ENCODE measurements at regions not wholly inside any gene's neighbourhood (a gene's known extent, or its start where the extent isn't known, plus 50 kb on each side); places are given as distances from the start of the nearest gene placed in this dataset.
"Not testable (repeated sequence)": the region's sequence is repeated elsewhere in the genome, so short reads cannot be mapped to it uniquely, and the experiment has no call there.

GRCh38 chr3:107915706-107916105 is 175.1 kb downstream of the CD47 start:
- ChIA-PET CTCF (no interaction called here), POLR2A (no interaction called here)
- Histone ChIP-seq H3K27ac (ENCODE audit: low read depth, low read length) (no peak overlapping the region), H3K9me3 (ENCODE audit: control insufficient read depth in 2 of 3, low read length in 3 of 3) (no peaks in the 10 kb centered on the region), H3K36me3 (ENCODE audit: control insufficient read depth in 2 of 3, insufficient read depth in 3 of 3, low read length in 3 of 3) (no peaks in the 10 kb centered on the region), H3K4me3 (ENCODE audit: low read length) (no peak overlapping the region), H3K4me1 (ENCODE audit: control insufficient read depth in 2 of 2, insufficient read depth in 2 of 2, low read length in 2 of 2) (peaks cover 0 to 6% of the 10 kb centered on the region in 2 donors), H3K27me3 (ENCODE audit: control insufficient read depth in 2 of 2, insufficient read depth in 2 of 2, low read length in 2 of 2) (no peaks in the 10 kb centered on the region)
- Mint-ChIP-seq H3K9me3 (no peaks in the 10 kb centered on the region), H3K27me3 (peaks cover 20 to 26% (median 22%) of the 10 kb centered on the region in 5 donors), H3K4me3 (no peak overlapping the region), H3K4me1 (peaks cover under 1 to 8% (median 7%) of the 10 kb centered on the region in 7 donors), H3K27ac (no peak overlapping the region), H3K36me3 (peaks cover 0 to 5% (median 0%) of the 10 kb centered on the region in 5 donors)
- intact Hi-C loops (cut with micrococcal nuclease) = no loop called here
- DNase-seq (no peak), ATAC-seq (no peak)

- ATAC-seq = no peak
- no peak overlapping the region for H3K27ac ChIP-seq (ENCODE audit: low read depth, low read length)
- no peak overlapping the region for H3K4me3 ChIP-seq (ENCODE audit: low read length)
- no peak for DNase-seq
- H3K9me3 Mint-ChIP-seq = no peaks in the 10 kb centered on the region
- H3K4me1 ChIP-seq (ENCODE audit: control insufficient read depth in 2 of 2, insufficient read depth in 2 of 2, low read length in 2 of 2) = peaks cover 0 to 6% of the 10 kb centered on the region in 2 donors
- no peak overlapping the region for H3K4me3 Mint-ChIP-seq
- intact Hi-C loops (cut with micrococcal nuclease) = no loop called here
- H3K27ac Mint-ChIP-seq = no peak overlapping the region
- H3K36me3 Mint-ChIP-seq = peaks cover 0 to 5% (median 0%) of the 10 kb centered on the region in 5 donors
- no peaks in the 10 kb centered on the region for H3K9me3 ChIP-seq (ENCODE audit: control insufficient read depth in 2 of 3, low read length in 3 of 3)
- peaks cover 4 to 13% (median 11%) of the 10 kb centered on the region in 7 donors for H3K4me1 Mint-ChIP-seq
- ChIA-PET CTCF (no interaction called here), POLR2A (no interaction called here)
- peaks cover 16 to 24% (median 19%) of the 10 kb centered on the region in 5 donors for H3K27me3 Mint-ChIP-seq
- no peaks in the 10 kb centered on the region for H3K36me3 ChIP-seq (ENCODE audit: control insufficient read depth in 2 of 3, insufficient read depth in 3 of 3, low read length in 3 of 3)
- no peaks in the 10 kb centered on the region for H3K27me3 ChIP-seq (ENCODE audit: control insufficient read depth in 2 of 2, insufficient read depth in 2 of 2, low read length in 2 of 2)
Observed at GRCh38 chr3:107913701-107914100, 177.1 kb downstream of the CD47 start.

- Mint-ChIP-seq H3K4me3 (no peak overlapping the region), H3K27ac (peak overlapping the region in 1 of 9 donors; percentile 56), H3K27me3 (peaks cover 2 to 14% (median 8%) of the 10 kb centered on the region in 5 donors), H3K9me3 (no peaks in the 10 kb centered on the region), H3K36me3 (no peaks in the 10 kb centered on the region), H3K4me1 (peaks cover 4 to 13% (median 11%) of the 10 kb centered on the region in 7 donors)
- Histone ChIP-seq H3K9me3 (ENCODE audit: control insufficient read depth in 2 of 3, low read length in 3 of 3) (no peaks in the 10 kb centered on the region), H3K4me3 (ENCODE audit: low read length) (no peak overlapping the region), H3K36me3 (ENCODE audit: control insufficient read depth in 2 of 3, insufficient read depth in 3 of 3, low read length in 3 of 3) (no peaks in the 10 kb centered on the region), H3K27me3 (ENCODE audit: control insufficient read depth in 2 of 2, insufficient read depth in 2 of 2, low read length in 2 of 2) (no peaks in the 10 kb centered on the region), H3K4me1 (ENCODE audit: control insufficient read depth in 2 of 2, insufficient read depth in 2 of 2, low read length in 2 of 2) (peaks cover 0 to 6% of the 10 kb centered on the region in 2 donors), H3K27ac (ENCODE audit: low read depth, low read length) (no peak overlapping the region)
- ATAC-seq = no peak
- intact Hi-C loops (cut with micrococcal nuclease) = no loop called here
- ChIA-PET CTCF (interaction anchor here (1.1 kb wide), 1 partner anchor 16 kb away, joined by 3 read pairs; no protein-coding TSS in a partner anchor), POLR2A (no interaction called here)
- DNase-seq = no peak
Observed at GRCh38 chr3:107911337-107912000, 179.4 kb downstream of the CD47 start.

- Histone ChIP-seq H3K4me3 (ENCODE audit: low read length) (no peak overlapping the region), H3K27ac (ENCODE audit: low read depth, low read length) (no peak overlapping the region), H3K9me3 (ENCODE audit: control insufficient read depth in 2 of 3, low read length in 3 of 3) (no peaks in the 10 kb centered on the region), H3K36me3 (ENCODE audit: control insufficient read depth in 2 of 3, insufficient read depth in 3 of 3, low read length in 3 of 3) (no peaks in the 10 kb centered on the region), H3K4me1 (ENCODE audit: control insufficient read depth in 2 of 2, insufficient read depth in 2 of 2, low read length in 2 of 2) (peaks cover 0 to 6% of the 10 kb centered on the region in 2 donors), H3K27me3 (ENCODE audit: control insufficient read depth in 2 of 2, insufficient read depth in 2 of 2, low read length in 2 of 2) (no peaks in the 10 kb centered on the region)
- peaks cover 0 to 14% (median 5%) of the 10 kb centered on the region in 5 donors for H3K27me3 Mint-ChIP-seq
- intact Hi-C loops (cut with micrococcal nuclease) = no loop called here
- H3K4me1 Mint-ChIP-seq = peaks cover 4 to 13% (median 11%) of the 10 kb centered on the region in 7 donors
- DNase-seq = peak in 3 of 9 donors; percentile 1 to 22 (median 13)
- H3K4me3 Mint-ChIP-seq = no peak overlapping the region
- peak; percentile 38 for ATAC-seq
- peak overlapping the region in 2 of 9 donors; percentile 43 to 56 for H3K27ac Mint-ChIP-seq
- H3K36me3 Mint-ChIP-seq = no peaks in the 10 kb centered on the region
- ChIA-PET CTCF (interaction anchor here (1.1 kb wide), 1 partner anchor 17 kb away, joined by 3 read pairs; no protein-coding TSS in a partner anchor), POLR2A (no interaction called here)
- no peaks in the 10 kb centered on the region for H3K9me3 Mint-ChIP-seq
Observed at GRCh38 chr3:107910713-107911259, 180.0 kb downstream of the CD47 start.

- H3K36me3 ChIP-seq (ENCODE audit: control insufficient read depth in 2 of 3, insufficient read depth in 3 of 3, low read length in 3 of 3); H3K9me3 ChIP-seq (ENCODE audit: control insufficient read depth in 2 of 3, low read length in 3 of 3); H3K4me1 ChIP-seq (ENCODE audit: control insufficient read depth in 2 of 2, insufficient read depth in 2 of 2, low read length in 2 of 2); H3K27ac ChIP-seq (ENCODE audit: low read depth, low read length); POLR2A ChIA-PET; H3K4me3 ChIP-seq (ENCODE audit: low read length); H3K9me3 Mint-ChIP-seq; intact Hi-C loops (cut with micrococcal nuclease); H3K27ac Mint-ChIP-seq; H3K27me3 ChIP-seq (ENCODE audit: control insufficient read depth in 2 of 2, insufficient read depth in 2 of 2, low read length in 2 of 2); CTCF ChIA-PET; ATAC-seq; H3K27me3 Mint-ChIP-seq; DNase-seq; H3K36me3 Mint-ChIP-seq; H3K4me3 Mint-ChIP-seq: not testable (repeated sequence)
- peaks cover 4 to 13% (median 11%) of the 10 kb centered on the region in 7 donors for H3K4me1 Mint-ChIP-seq
Observed at GRCh38 chr3:107909583-107909982, 181.2 kb downstream of the CD47 start.

- no peaks in the 10 kb centered on the region for H3K9me3 Mint-ChIP-seq
- DNase-seq = no peak
- H3K4me1 Mint-ChIP-seq = peaks cover 4 to 13% (median 11%) of the 10 kb centered on the region in 7 donors
- H3K27ac ChIP-seq (ENCODE audit: low read depth, low read length) = no peak overlapping the region
- no peaks in the 10 kb centered on the region for H3K36me3 Mint-ChIP-seq
- intact Hi-C loops (cut with micrococcal nuclease) = no loop called here
- no peaks in the 10 kb centered on the region for H3K27me3 ChIP-seq (ENCODE audit: control insufficient read depth in 2 of 2, insufficient read depth in 2 of 2, low read length in 2 of 2)
- H3K4me1 ChIP-seq (ENCODE audit: control insufficient read depth in 2 of 2, insufficient read depth in 2 of 2, low read length in 2 of 2) = peaks cover 0 to 6% of the 10 kb centered on the region in 2 donors
- H3K27ac Mint-ChIP-seq = no peak overlapping the region
- peaks cover 0 to 10% (median 2%) of the 10 kb centered on the region in 5 donors for H3K27me3 Mint-ChIP-seq
- no peak overlapping the region for H3K4me3 Mint-ChIP-seq
- CTCF ChIA-PET = interaction anchor here (0.6 kb wide), 1 partner anchor 22 kb away, joined by 3 read pairs; no protein-coding TSS in a partner anchor
- ATAC-seq = no peak
- no peak overlapping the region for H3K4me3 ChIP-seq (ENCODE audit: low read length)
- no peaks in the 10 kb centered on the region for H3K36me3 ChIP-seq (ENCODE audit: control insufficient read depth in 2 of 3, insufficient read depth in 3 of 3, low read length in 3 of 3)
- POLR2A ChIA-PET = interaction anchor here (0.6 kb wide), 1 partner anchor 681 kb away, joined by 3 read pairs; the partner anchor contains the start of genes CIP2A and DZIP3
- no peaks in the 10 kb centered on the region for H3K9me3 ChIP-seq (ENCODE audit: control insufficient read depth in 2 of 3, low read length in 3 of 3)
Observed at GRCh38 chr3:107907996-107908395, 182.8 kb downstream of the CD47 start.

Data from naive thymus-derived CD4-positive, alpha-beta T cell (primary cell).